NT2/D1 (cell line): ENCODE measurements at regions not wholly inside any gene's neighbourhood (a gene's known extent, or its start where the extent isn't known, plus 50 kb on each side); places are given as distances from the start of the nearest gene placed in this dataset.

ENCODE experiments used
- DNase-seq: peaks from one replicate; pipeline ENCODE4 v3.0.0-alpha.2; 2011; ENCODE audit warnings: low read depth, low spot score
- H3K27me3 ChIP-seq: 2 replicates; pipeline ENCODE4 v1.6.0; 2011; ENCODE audit warnings: mild to moderate bottlenecking; ENCODE audit not compliant: insufficient read length, insufficient read depth
- H3K36me3 ChIP-seq: 2 replicates; pipeline ENCODE4 v1.6.1; 2011; ENCODE audit warnings: mild to moderate bottlenecking, low read length, mixed read lengths; ENCODE audit not compliant: insufficient read depth, insufficient read length
- H3K4me1 ChIP-seq: 2 replicates; pipeline ENCODE4 v1.5.1; 2011; ENCODE audit not compliant: insufficient read depth, insufficient read length
- H3K4me3 ChIP-seq: 2 replicates; pipeline ENCODE4 v1.5.1; 2011; ENCODE audit warnings: low read depth; ENCODE audit not compliant: insufficient read length
- H3K9ac ChIP-seq: 2 replicates; pipeline ENCODE4 v1.6.0; 2011; ENCODE audit warnings: low read depth; ENCODE audit not compliant: insufficient read length
- H3K9me3 ChIP-seq: 2 replicates; pipeline ENCODE4 v1.5.1; 2011; ENCODE audit warnings: mild to moderate bottlenecking, low read length; ENCODE audit not compliant: insufficient read depth
- SUZ12 ChIP-seq: IDR thresholded peaks from 2 replicates; pipeline ENCODE4 v1.6.1; 2011; ENCODE audit not compliant: insufficient read length, insufficient read depth; ENCODE audit errors: extremely low read depth
- YY1 ChIP-seq: IDR thresholded peaks from 2 replicates; pipeline ENCODE4 v1.6.1; 2011; ENCODE audit not compliant: insufficient read length, insufficient read depth
- ZNF274 ChIP-seq: IDR thresholded peaks from 2 replicates; pipeline ENCODE4 v1.6.1; 2011; ENCODE audit warnings: mild to moderate bottlenecking, low read depth, low read length

DNA sequence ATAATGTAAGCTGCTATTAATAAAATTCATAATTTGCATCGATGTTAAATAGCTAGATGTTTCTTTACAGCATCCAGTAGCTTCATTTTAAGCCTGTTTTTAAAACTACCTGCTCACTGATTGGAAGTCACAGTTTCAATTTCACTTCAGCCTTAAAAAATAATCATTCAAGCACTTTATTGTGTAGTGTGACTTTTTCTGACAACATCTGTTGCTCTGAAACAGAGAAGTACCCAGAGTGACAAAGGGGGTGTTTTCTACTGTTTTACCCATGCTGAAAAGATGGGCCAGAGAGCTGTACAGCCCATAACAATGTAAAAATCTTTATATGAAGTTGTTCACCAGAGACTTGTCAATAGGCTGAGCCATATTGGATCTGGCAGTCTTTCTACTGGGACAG lies 437.2 kb downstream of the MDFIC start:
- H3K9ac ChIP-seq = no peak overlapping the region
- H3K4me3 ChIP-seq = no peak overlapping the region
- H3K27me3 ChIP-seq = no peaks in the 10 kb centered on the region
- no peak for DNase-seq
- no peaks in the 10 kb centered on the region for H3K36me3 ChIP-seq
- no peaks in the 10 kb centered on the region for H3K9me3 ChIP-seq
- no peaks in the 10 kb centered on the region for H3K4me1 ChIP-seq
- TF ChIP-seq ZNF274 (no peak), SUZ12 (no peak), YY1 (no peak)

DNA sequence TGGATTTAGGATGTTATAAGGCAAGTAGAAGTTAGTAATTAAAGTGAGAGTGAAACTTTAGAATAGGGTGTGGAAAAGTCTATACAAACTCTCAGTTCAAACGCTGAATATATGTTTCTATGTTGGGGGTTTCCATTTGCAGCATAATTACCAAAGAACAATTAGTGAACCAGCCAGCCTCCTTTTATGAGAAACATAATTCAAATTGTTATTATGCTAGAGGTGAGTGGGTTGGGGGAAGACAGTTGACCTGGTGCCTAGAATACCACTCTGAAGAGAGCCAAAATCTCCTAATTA lies 435.8 kb downstream of the MDFIC start:
- Histone ChIP-seq H3K4me1 (no peaks in the 10 kb centered on the region), H3K36me3 (no peaks in the 10 kb centered on the region), H3K4me3 (no peak overlapping the region), H3K9ac (no peak overlapping the region), H3K27me3 (no peaks in the 10 kb centered on the region), H3K9me3 (no peaks in the 10 kb centered on the region)
- DNase-seq = no peak
- TF ChIP-seq ZNF274 (no peak), SUZ12 (no peak), YY1 (no peak)

DNA sequence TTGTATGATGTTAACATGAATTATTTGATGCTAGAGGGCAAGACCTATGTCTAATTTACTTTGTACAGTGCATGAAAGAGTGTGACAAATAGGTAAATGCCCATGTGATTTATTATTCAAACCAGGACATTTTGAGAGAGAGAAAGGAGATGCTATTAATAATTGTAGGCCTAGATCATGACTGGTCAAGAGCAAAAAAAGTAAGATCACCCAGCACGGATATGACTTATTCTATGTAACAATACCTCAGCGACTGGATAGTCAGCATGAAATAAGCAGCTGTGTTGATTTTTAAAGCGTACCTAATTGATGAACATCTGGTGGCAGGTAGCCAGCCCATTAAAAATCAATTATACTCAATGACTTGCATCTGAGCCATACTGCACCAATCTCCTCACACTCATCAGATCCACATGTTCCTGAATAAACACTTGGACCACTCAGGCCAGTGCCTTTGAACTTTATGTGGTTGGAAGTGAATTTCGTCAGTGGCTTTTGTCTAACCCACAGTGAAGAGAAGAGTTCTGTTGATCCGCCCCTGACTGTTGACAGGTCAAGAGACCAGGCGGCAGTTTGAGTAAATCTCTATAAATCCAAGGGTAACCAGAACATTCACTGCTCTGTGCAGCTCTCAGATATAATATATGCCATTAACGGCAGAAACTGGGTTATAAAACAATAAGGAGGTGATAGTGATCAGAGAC lies 435.3 kb downstream of the MDFIC start:
- no peak for TF ChIP-seq ZNF274
- no peak for TF ChIP-seq SUZ12
- no peak for TF ChIP-seq YY1
- H3K27me3 ChIP-seq = no peaks in the 10 kb centered on the region
- H3K9me3 ChIP-seq = no peaks in the 10 kb centered on the region
- H3K9ac ChIP-seq = no peak overlapping the region
- no peaks in the 10 kb centered on the region for H3K36me3 ChIP-seq
- H3K4me1 ChIP-seq = no peaks in the 10 kb centered on the region
- H3K4me3 ChIP-seq = no peak overlapping the region
- DNase-seq = no peak

DNA sequence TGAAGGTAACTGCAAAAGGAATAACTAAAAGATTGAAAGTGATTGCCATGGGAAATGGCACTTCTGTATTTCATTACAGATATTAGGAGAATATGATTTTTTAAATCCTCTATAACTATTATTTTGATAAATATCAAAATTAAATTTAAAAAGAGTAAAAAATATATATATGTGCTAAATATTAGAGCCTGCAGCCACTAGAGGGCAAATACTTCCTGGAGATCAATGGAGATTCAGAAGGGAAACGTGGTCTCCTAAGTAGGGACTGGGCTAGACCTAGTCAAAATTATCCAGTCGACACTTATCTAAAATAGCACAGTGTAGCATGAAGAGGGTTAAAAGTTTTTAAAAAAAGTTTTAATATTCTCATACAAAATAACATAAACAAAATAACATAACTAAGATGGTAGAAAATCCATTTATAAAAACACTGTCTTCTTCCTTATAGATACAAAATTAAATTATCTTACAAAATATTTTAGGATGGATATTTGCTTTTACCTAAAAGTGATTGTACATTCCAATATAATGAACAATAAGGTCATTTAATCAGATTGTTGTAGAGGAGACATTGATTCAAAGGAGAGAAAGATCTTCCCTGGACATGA lies 434.3 kb downstream of the MDFIC start:
- TF ChIP-seq SUZ12 = no peak
- TF ChIP-seq YY1 = no peak
- no peak for TF ChIP-seq ZNF274
- no peaks in the 10 kb centered on the region for H3K36me3 ChIP-seq
- no peak for DNase-seq
- no peaks in the 10 kb centered on the region for H3K4me1 ChIP-seq
- no peaks in the 10 kb centered on the region for H3K9me3 ChIP-seq
- no peak overlapping the region for H3K4me3 ChIP-seq
- no peaks in the 10 kb centered on the region for H3K27me3 ChIP-seq
- no peak overlapping the region for H3K9ac ChIP-seq

DNA sequence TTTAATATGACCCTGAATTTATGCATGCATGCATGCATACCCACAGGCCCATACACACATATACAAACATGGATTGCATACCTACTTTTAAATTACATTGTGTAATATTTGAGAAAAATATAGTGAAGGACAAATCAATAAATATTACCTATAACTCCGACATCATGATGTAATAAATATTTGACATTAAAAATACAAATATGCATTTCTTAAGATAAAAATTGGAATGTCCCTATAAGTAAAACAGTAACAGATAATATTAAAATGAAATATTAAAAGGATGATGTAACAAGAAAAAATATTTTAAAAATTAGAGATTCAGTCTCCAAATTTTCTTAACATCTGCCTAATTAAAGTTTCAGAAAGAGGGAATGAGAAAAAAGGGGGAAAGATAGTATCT lies 433.0 kb downstream of the MDFIC start:
- no peaks in the 10 kb centered on the region for H3K36me3 ChIP-seq
- DNase-seq = no peak
- H3K4me3 ChIP-seq = no peak overlapping the region
- H3K9me3 ChIP-seq = no peaks in the 10 kb centered on the region
- H3K4me1 ChIP-seq = no peaks in the 10 kb centered on the region
- no peak for TF ChIP-seq ZNF274
- no peak for TF ChIP-seq YY1
- no peak for TF ChIP-seq SUZ12
- H3K9ac ChIP-seq = no peak overlapping the region
- H3K27me3 ChIP-seq = no peaks in the 10 kb centered on the region

DNA sequence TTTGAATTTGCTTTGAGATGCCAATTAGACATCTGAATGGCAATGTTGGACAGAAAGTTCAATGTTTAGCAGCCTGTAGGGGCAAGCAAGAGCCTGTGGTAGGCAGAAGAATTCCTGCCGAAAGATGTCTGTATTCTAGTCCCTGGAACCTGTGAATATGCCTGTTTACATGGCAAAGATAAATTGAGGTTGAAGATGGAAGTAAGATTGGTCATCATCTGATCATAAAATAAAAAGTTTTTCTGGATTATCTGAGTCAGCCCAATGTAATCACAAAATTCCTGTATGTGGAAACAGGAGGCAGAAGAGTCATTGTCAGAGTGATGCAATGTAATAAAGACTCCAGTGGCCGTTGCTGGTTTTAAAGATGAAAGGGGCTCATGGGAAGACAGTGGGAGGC lies 430.5 kb downstream of the MDFIC start:
- no peaks in the 10 kb centered on the region for H3K27me3 ChIP-seq
- TF ChIP-seq YY1 = no peak
- no peak for TF ChIP-seq SUZ12
- no peak for TF ChIP-seq ZNF274
- H3K4me3 ChIP-seq = no peak overlapping the region
- no peaks in the 10 kb centered on the region for H3K9me3 ChIP-seq
- H3K9ac ChIP-seq = no peak overlapping the region
- H3K4me1 ChIP-seq = no peaks in the 10 kb centered on the region
- H3K36me3 ChIP-seq = no peaks in the 10 kb centered on the region
- DNase-seq = no peak

DNA sequence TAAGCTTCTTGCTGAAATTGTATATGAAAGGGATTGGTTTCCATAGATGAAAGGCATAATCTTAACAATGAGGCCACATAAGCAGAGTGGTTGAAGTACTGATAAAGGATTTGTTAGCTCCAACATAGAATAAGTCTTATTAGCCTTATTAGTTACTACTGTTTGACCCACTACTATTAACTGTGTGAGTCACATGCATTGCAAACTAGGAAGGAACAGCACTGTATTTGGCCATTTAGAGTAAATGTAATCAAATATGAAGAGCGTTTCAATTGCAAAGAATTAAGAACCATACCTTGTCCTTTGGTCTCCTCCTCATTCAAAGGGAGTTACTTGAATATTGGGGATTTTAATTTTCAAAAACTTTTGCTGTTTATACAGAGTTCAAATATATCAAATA lies 428.9 kb downstream of the MDFIC start:
- DNase-seq = no peak
- H3K9ac ChIP-seq = no peak overlapping the region
- no peak for TF ChIP-seq YY1
- no peak for TF ChIP-seq ZNF274
- TF ChIP-seq SUZ12 = no peak
- H3K4me3 ChIP-seq = no peak overlapping the region
- H3K36me3 ChIP-seq = no peaks in the 10 kb centered on the region
- no peaks in the 10 kb centered on the region for H3K9me3 ChIP-seq
- no peaks in the 10 kb centered on the region for H3K27me3 ChIP-seq
- no peaks in the 10 kb centered on the region for H3K4me1 ChIP-seq
